Thoracic aorta (tissue), 2 donors: ENCODE measurements at regions not wholly inside any gene's neighbourhood (a gene's known extent, or its start where the extent isn't known, plus 50 kb on each side); places are given as distances from the start of the nearest gene placed in this dataset.
A peak's percentile ranks its signal among the peaks of the same experiment; 100 is the strongest.

ENCODE experiments used
- ATAC-seq: fragments of 150-250 bp; one replicate; pipeline ENCODE4 v1.8.0; 2017; ENCODE audit warnings: low read depth; ENCODE audit not compliant: insufficient number of reproducible peaks, low FRiP score
- DNase-seq: peaks from one replicate; pipeline ENCODE4 v3.0.0-alpha.2; 2020; ENCODE audit warnings: low spot score
- H3K27ac ChIP-seq, 2 donors: fragments of 200-600 bp; sonication (generic); 1 replicate in 1 of 2; 2 replicates in 1 of 2; pipeline ENCODE4 v1.5.1; 2016; ENCODE audit warnings: mild to moderate bottlenecking in 2 of 2, moderate library complexity in 2 of 2
- H3K27me3 ChIP-seq: fragments of 200-600 bp; sonication (generic); replicated peaks from 2 replicates; pipeline ENCODE4 v1.6.0; 2016; ENCODE audit warnings: mild to moderate bottlenecking; ENCODE audit not compliant: insufficient read depth
- H3K36me3 ChIP-seq: fragments of 200-600 bp; sonication (generic); one replicate; pipeline ENCODE4 v1.5.1; 2016
- H3K4me1 ChIP-seq, 2 donors: fragments of 200-600 bp; sonication (generic); 1 replicate in 1 of 2; 2 replicates in 1 of 2; pipeline versions ENCODE4 v1.5.1 to v1.6.0; 2016; ENCODE audit warnings: low read depth in 2 of 2, mild to moderate bottlenecking in 1 of 2; ENCODE audit not compliant: control insufficient read depth in 1 of 2
- H3K4me3 ChIP-seq: fragments of 200-600 bp; sonication (generic); 2 replicates; pipeline ENCODE4 v1.5.1; 2016; ENCODE audit warnings: mild to moderate bottlenecking
- H3K9me3 ChIP-seq: fragments of 200-600 bp; sonication (generic); 2 replicates; pipeline ENCODE4 v1.5.1; 2016
- CTCF ChIP-seq: fragments of 200-600 bp; sonication (generic); IDR thresholded peaks from one replicate; pipeline ENCODE4 v1.5.1; 2019; ENCODE audit warnings: antibody characterized with exemption

GRCh38 chr2:128502200-128502599, 183.5 kb upstream of the HS6ST1 start:
- no peak for DNase-seq
- ATAC-seq = no peak
- no peaks in the 10 kb centered on the region for H3K9me3 ChIP-seq
- no peaks in the 10 kb centered on the region for H3K27me3 ChIP-seq
- peaks cover 0 to 38% of the 10 kb centered on the region in 2 donors for H3K4me1 ChIP-seq
- H3K4me3 ChIP-seq = no peak overlapping the region
- TF ChIP-seq CTCF = no peak
- H3K36me3 ChIP-seq = no peaks in the 10 kb centered on the region
- H3K27ac ChIP-seq = no peak overlapping the region

GRCh38 chr2:128502638-128503246, 184.1 kb upstream of the HS6ST1 start:
- ATAC-seq (no peak), DNase-seq (no peak)
- H3K4me1 ChIP-seq = peaks cover 0 to 38% of the 10 kb centered on the region in 2 donors
- no peak overlapping the region for H3K27ac ChIP-seq
- no peak for TF ChIP-seq CTCF
- no peaks in the 10 kb centered on the region for H3K36me3 ChIP-seq
- H3K27me3 ChIP-seq = no peaks in the 10 kb centered on the region
- no peaks in the 10 kb centered on the region for H3K9me3 ChIP-seq
- H3K4me3 ChIP-seq = no peak overlapping the region

GRCh38 chr2:128503399-128504245, 185.0 kb upstream of the HS6ST1 start:
- H3K36me3 ChIP-seq = no peaks in the 10 kb centered on the region
- DNase-seq = no peak
- peak overlapping the region in 1 of 2 donors; percentile 8 for H3K27ac ChIP-seq
- no peak for TF ChIP-seq CTCF
- no peaks in the 10 kb centered on the region for H3K27me3 ChIP-seq
- H3K4me1 ChIP-seq = peaks cover 0 to 38% of the 10 kb centered on the region in 2 donors
- no peak overlapping the region for H3K4me3 ChIP-seq
- H3K9me3 ChIP-seq = no peaks in the 10 kb centered on the region
- no peak for ATAC-seq

- ATAC-seq (no peak), DNase-seq (no peak)
- H3K4me1 ChIP-seq = peaks cover 0 to 38% of the 10 kb centered on the region in 2 donors
- no peak overlapping the region for H3K4me3 ChIP-seq
- H3K36me3 ChIP-seq = no peaks in the 10 kb centered on the region
- H3K27ac ChIP-seq = peak overlapping the region in 1 of 2 donors; percentile 8
- H3K27me3 ChIP-seq = no peaks in the 10 kb centered on the region
- no peaks in the 10 kb centered on the region for H3K9me3 ChIP-seq
- no peak for TF ChIP-seq CTCF
Observed at GRCh38 chr2:128504246-128505149, 185.8 kb upstream of the HS6ST1 start.

GRCh38 chr2:128505150-128505490, 186.5 kb upstream of the HS6ST1 start:
- Histone ChIP-seq H3K4me3 (no peak overlapping the region), H3K27me3 (no peaks in the 10 kb centered on the region), H3K4me1 (peaks cover 0 to 38% of the 10 kb centered on the region in 2 donors), H3K27ac (no peak overlapping the region), H3K36me3 (no peaks in the 10 kb centered on the region), H3K9me3 (no peaks in the 10 kb centered on the region)
- ATAC-seq (no peak), DNase-seq (no peak)
- no peak for TF ChIP-seq CTCF
